Hepatocyte (in vitro differentiated cells): ENCODE measurements at regions not wholly inside any gene's neighbourhood (a gene's known extent, or its start where the extent isn't known, plus 50 kb on each side); places are given as distances from the start of the nearest gene placed in this dataset.

Source experiments
- CTCF ChIP-seq: fragments of 200-600 bp; sonication (generic); IDR thresholded peaks from 2 replicates; pipeline ENCODE4 v1.5.1; 2016; ENCODE audit warnings: antibody characterized with exemption, mild to moderate bottlenecking; ENCODE audit not compliant: poor library complexity
- EZH2 ChIP-seq: fragments of 200-600 bp; sonication (generic); IDR thresholded peaks from 2 replicates; pipeline ENCODE4 v1.6.1; 2016; ENCODE audit warnings: antibody characterized with exemption, mild to moderate bottlenecking, borderline replicate concordance

GRCh38 chr3:162760789-162761188 lies 1264.2 kb downstream of the OTOL1 start:
- TF ChIP-seq CTCF: no peak
- TF ChIP-seq EZH2: no peak
